GM23338 (cell line): ENCODE measurements at regions not wholly inside any gene's neighbourhood (a gene's known extent, or its start where the extent isn't known, plus 50 kb on each side); places are given as distances from the start of the nearest gene placed in this dataset.

Experiments used
- CREB1 ChIP-seq: fragments of 250-450 bp; sonication (Bioruptor Pico); IDR thresholded peaks from 2 replicates; pipeline ENCODE4 v1.5.0; 2020; ENCODE audit warnings: low read depth, mild to moderate bottlenecking, moderate library complexity
- CTCF ChIP-seq, 2 experiments: fragments of 200-600 bp in 1 of 2; sonication (generic) in 1 of 2; conservative IDR thresholded peaks; 2 replicates each; pipeline versions ENCODE4 v1.5.1 to v1.6.1; 2016 to 2017; ENCODE audit warnings: antibody characterized with exemption in 2 of 2, low read depth in 2 of 2, mild to moderate bottlenecking in 2 of 2, moderate library complexity in 1 of 2
- ETS1 ChIP-seq: IDR thresholded peaks from 2 replicates; pipeline ENCODE4 v1.6.1; 2016; ENCODE audit warnings: antibody characterized with exemption
- EZH2 ChIP-seq: fragments of 200-600 bp; sonication (generic); IDR thresholded peaks from one replicate; pipeline ENCODE4 v1.8.0; 2017; ENCODE audit warnings: antibody characterized with exemption, mild to moderate bottlenecking, low read depth; ENCODE audit not compliant: unreplicated experiment
- EZH2phosphoT487 ChIP-seq: fragments of 200-600 bp; sonication (generic); IDR thresholded peaks from one replicate; pipeline ENCODE4 v1.8.1; 2018; ENCODE audit warnings: antibody characterized with exemption; ENCODE audit not compliant: unreplicated experiment
- NANOG ChIP-seq: IDR thresholded peaks from 2 replicates; pipeline ENCODE4 v1.6.1; 2016; ENCODE audit warnings: antibody characterized with exemption, borderline replicate concordance
- POLR2AphosphoS5 ChIP-seq: IDR thresholded peaks from 2 replicates; pipeline ENCODE4 v1.6.1; 2016; ENCODE audit warnings: antibody characterized with exemption, low read depth
- REST ChIP-seq: IDR thresholded peaks from one replicate; pipeline ENCODE4 v1.6.1; 2018; ENCODE audit warnings: antibody characterized with exemption; ENCODE audit not compliant: unreplicated experiment

DNA sequence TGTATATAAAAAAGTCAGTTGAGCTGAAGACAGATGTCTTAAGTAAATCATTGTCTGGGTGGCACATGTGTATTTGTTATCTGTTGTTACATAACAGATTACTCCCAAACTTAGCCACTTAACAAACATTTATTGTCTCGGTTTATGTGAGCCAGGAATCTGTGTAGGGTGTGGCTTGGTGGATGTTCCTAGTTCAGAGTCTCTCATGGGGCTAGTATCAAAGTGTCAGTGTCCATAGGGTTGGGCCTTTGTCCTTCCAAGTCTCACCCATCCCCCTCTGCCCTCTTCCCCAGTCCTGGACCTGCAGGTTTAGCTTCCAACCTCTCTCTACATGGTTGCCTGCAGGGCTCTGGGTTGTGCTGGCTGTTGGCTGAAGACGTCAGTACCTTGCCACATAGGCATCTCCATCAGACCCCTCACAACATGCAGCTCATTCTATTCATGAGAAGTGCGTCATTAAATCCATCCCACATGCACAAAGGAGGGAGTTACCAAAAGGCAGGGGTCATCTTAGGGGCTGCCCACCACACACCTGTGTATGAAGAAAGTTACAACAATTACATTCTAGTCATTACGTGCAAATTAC, 127.5 kb downstream of the HS3ST1 start:
- no peak for TF ChIP-seq CTCF (conservative IDR thresholded peaks at IDR 0.05; ENCODE audit: low read depth in 2 of 2)
- TF ChIP-seq CREB1, result no peak
- TF ChIP-seq POLR2AphosphoS5, result no peak
- TF ChIP-seq ETS1, result no peak
- no peak for TF ChIP-seq NANOG
- TF ChIP-seq REST, result no peak
- no peak for TF ChIP-seq EZH2phosphoT487
- TF ChIP-seq EZH2, result no peak
